HFF-Myc (cell line): ENCODE measurements at regions not wholly inside any gene's neighbourhood (a gene's known extent, or its start where the extent isn't known, plus 50 kb on each side); places are given as distances from the start of the nearest gene placed in this dataset.
"Not testable (repeated sequence)": the region's sequence is repeated elsewhere in the genome, so short reads cannot be mapped to it uniquely, and the experiment has no call there.

Experiments
- DNase-seq: peaks from one replicate; pipeline ENCODE4 v3.0.0-alpha.2; 2011; ENCODE audit warnings: low read depth; ENCODE audit errors: extremely low read depth
- H3K4me3 ChIP-seq: replicated peaks from 2 replicates; pipeline ENCODE4 v1.5.1; 2011; ENCODE audit warnings: low read depth, mild to moderate bottlenecking, control low read depth, low read length
- TF ChIP-seq, protein P1 (sequence below): IDR thresholded peaks from 2 replicates; pipeline ENCODE4 v1.5.1; 2012; ENCODE audit warnings: mild to moderate bottlenecking, low read depth, low read length, control low read depth; ENCODE audit errors: missing control alignments

DNA sequence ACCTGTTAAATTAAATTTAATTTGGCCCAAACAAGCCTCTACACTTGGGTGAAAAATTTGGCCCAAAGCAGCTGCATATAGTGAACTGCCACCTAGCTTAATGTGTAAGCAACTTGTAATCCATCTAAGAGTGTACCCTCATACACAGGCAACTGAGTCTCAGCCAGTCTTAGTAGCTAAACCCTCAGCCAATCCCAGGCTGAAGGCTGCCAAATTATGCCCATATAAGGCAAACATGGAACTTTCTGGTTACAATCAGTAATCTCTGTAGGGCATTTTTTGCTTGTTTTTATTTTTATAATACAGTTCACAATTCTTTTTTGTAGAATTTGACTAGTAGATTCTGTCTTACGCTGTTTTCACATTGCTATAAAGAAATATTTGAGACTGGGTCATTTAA lies 958.7 kb downstream of the FSCB start:
- TF ChIP-seq, protein P1, sequence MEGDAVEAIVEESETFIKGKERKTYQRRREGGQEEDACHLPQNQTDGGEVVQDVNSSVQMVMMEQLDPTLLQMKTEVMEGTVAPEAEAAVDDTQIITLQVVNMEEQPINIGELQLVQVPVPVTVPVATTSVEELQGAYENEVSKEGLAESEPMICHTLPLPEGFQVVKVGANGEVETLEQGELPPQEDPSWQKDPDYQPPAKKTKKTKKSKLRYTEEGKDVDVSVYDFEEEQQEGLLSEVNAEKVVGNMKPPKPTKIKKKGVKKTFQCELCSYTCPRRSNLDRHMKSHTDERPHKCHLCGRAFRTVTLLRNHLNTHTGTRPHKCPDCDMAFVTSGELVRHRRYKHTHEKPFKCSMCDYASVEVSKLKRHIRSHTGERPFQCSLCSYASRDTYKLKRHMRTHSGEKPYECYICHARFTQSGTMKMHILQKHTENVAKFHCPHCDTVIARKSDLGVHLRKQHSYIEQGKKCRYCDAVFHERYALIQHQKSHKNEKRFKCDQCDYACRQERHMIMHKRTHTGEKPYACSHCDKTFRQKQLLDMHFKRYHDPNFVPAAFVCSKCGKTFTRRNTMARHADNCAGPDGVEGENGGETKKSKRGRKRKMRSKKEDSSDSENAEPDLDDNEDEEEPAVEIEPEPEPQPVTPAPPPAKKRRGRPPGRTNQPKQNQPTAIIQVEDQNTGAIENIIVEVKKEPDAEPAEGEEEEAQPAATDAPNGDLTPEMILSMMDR, result no peak
- H3K4me3 ChIP-seq, result no peak overlapping the region
- DNase-seq, result no peak

GRCh38 chr14:43547596-43547995 lies 959.5 kb downstream of the FSCB start:
- H3K4me3 ChIP-seq, DNase-seq: not testable (repeated sequence)

DNA sequence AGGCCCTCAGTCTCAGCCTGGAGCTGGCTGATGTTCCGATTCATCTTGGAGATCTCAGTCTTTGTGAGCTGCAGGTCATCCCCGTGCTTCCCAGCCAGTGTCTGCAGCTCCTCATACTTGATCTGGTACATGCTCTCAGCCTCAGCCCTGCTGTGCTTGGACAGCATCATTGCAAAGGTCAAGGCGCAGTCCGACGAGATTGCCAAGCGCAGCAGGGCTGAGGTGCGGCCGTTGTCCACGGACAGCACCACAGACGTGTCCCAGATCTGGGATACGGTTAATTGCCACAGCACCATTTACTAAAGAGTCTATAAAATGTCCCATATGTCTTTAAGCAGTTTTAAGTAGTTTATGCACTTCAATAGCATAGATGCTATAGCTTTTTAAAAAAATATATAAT lies 965.7 kb downstream of the FSCB start:
- TF ChIP-seq, protein P1, result no peak
- H3K4me3 ChIP-seq, result no peak overlapping the region

DNA sequence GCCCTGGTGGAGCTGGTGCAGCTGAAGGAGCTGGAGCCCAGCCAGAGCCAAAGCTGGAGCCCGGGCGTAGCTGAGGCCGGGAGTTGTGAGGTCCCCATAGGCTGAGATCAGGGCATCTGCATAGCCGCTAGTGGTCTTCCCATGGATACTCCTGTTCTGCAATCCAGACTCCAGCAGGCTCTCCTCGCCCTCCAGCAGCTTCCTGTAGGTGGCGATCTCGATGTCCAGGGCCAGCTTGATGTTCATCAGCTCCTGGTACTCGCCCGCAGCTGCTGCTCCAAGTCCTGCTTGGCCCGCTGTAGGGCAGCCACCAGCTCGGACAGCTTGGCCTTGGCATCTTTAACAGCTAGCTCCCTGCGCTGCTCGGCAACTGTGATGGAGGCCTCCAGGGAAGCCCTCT lies 966.1 kb downstream of the FSCB start:
- DNase-seq, result no peak
- TF ChIP-seq, protein P1, result no peak
- no peak overlapping the region for H3K4me3 ChIP-seq

More for the DNA sequence above, 965.7 kb downstream of the FSCB start:
- no peak for DNase-seq

DNA sequence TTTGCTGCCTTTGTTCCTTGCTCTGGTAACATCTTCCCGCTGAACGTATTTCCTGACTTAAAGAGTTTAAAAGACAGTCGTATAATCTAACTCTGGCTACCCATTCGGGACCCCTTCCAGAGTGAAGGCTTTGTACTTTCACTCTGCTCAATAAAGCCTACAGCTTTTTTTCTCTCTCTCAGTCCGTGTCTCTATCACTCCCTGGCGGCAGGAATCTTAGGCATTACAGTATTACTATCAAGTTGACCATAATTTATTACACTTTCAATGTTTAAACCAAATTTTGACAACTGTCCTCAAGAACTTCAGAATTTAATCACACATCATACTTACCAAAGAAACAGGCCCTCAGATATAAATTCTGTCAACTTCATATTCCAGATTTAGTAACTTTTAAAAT lies 967.9 kb downstream of the FSCB start:
- no peak for DNase-seq
- H3K4me3 ChIP-seq, result no peak overlapping the region
- TF ChIP-seq, protein P1, result no peak

DNA sequence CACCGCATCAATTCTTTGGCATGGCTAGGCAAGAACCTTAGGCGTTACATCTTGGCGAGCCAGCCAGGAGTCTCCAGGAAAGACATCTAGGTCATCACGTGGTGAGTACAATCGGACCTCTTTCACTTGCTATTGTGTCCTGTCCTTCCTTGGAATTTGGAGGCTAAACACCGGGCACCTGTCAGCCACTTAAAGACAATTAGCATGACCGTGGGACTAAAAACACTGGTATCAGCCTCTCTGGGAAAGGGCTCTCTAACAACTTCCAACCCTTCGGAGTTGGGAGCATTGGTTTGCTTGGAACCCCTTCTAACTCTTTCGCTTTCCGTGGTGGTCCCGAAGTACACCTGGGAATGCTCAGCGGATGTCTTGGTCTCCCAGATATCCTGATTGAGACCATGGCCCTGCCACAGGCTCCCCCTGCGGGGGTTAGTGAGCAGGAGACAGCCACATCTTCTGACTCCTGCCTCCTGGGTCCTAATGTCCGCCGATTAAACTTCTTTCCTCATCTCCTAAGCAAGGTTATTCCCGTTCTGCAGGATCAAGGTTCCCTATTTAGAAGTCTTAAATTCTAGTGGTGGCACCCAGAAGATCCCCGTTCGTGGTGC lies 971.7 kb downstream of the FSCB start:
- DNase-seq, result no peak
- no peak overlapping the region for H3K4me3 ChIP-seq
- TF ChIP-seq, protein P1, result no peak

DNA sequence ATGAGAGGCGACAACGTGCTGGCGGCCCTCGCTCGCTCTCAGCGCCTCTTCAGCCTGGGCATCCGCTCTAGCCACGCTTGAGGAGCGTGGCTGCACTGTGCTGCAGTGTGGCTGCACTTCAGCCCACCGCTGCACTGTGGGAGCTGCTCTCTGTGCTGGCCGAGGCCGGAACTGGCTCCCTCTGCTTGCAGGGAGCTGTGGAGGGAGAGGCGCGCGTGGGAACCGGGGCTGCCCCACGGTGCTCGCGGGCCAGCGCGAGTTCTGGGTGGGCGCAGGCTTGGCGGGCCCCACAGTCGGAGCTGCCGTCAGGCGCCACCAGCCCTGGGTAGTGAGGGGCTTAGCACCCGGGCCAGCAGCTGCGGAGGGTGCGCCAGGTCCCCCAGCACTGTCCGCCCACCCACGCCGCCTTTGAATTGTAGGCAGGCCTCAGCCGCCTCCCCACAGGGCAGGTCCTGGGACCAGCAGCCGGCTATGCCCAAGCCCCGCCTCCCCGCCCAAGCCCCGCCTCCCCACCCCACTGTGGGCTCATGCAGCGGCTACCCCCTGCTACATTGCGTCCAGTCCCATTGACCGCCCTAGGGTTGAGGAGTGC lies 974.2 kb downstream of the FSCB start:
- DNase-seq, result no peak
- no peak overlapping the region for H3K4me3 ChIP-seq
- TF ChIP-seq, protein P1, result no peak
